H7 (cell line): ENCODE measurements at regions not wholly inside any gene's neighbourhood (a gene's known extent, or its start where the extent isn't known, plus 50 kb on each side); places are given as distances from the start of the nearest gene placed in this dataset.
"Not testable (repeated sequence)": the region's sequence is repeated elsewhere in the genome, so short reads cannot be mapped to it uniquely, and the experiment has no call there.

ENCODE experiments used
- DNase-seq: peaks from one replicate; pipeline ENCODE4 v3.0.0; 2012
- H3K27me3 ChIP-seq: 2 replicates; pipeline ENCODE4 v1.6.0; 2011; ENCODE audit warnings: mild to moderate bottlenecking, low read length; ENCODE audit not compliant: control insufficient read depth, insufficient read depth
- H3K36me3 ChIP-seq: replicated peaks from 2 replicates; pipeline ENCODE4 v1.5.1; 2011; ENCODE audit warnings: low read length; ENCODE audit not compliant: control insufficient read depth, insufficient read depth
- H3K4me3 ChIP-seq: 2 replicates; pipeline ENCODE4 v1.5.1; 2011; ENCODE audit warnings: low read depth, mild to moderate bottlenecking, control low read depth, low read length, moderate library complexity; ENCODE audit not compliant: insufficient read depth

DNA sequence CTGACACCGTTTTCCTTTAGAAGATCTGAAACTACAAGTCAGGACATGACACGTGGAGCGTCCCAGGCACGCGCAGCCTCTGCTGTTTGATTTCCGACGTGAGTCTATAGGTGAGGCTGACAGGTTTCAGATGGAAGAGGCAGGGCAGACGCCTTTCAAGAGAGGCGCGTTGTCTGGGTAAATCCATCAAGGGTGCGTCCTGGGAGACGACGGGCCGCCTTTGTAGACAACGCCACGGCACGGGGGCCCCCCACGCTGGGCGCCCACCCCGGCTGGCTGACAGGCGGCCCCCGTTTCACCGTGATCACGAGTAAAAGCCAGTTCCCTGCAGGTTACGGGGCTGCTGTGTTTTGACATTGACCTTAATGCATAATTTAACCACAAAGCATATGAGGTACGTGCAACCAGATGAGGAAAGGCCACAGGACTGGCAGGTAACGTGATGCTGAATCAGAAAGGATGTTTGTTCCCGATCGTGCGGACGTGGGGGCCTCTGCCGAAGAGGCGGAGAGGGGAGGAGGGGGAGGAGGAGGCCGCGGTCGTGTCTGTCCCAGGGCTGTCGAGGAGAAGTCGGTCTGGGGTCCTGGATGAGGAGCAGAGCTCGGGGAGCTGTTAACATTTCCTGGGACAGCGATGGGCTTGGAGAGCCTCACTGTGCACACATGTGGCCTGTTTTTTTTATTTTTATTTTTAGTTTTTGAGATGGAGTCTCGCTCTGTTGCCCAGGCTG lies 51.1 kb upstream of the PPP2R3B start:
- no peaks in the 10 kb centered on the region for H3K27me3 ChIP-seq
- peak; percentile 56 for DNase-seq
- no peaks in the 10 kb centered on the region for H3K36me3 ChIP-seq
- H3K4me3 ChIP-seq = no peak overlapping the region

DNA sequence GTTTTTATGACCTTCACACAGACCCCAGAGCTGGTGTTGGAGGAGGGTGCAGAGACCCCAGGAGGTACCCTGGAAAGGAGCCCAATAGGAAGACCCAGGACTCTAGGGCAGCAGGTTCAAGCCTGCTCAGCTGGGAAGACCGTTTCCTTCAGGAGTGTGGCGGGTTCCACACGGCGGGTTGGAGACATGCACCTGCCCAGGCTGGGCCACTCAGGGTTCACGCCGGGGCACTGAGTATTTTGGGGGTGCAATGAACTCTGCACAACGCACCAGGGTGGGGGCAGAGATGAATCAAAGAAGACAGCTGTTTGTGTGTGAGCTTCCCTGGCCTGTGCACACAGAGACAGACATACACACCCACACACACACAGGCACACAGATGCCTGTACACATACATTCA lies 52.5 kb upstream of the PPP2R3B start:
- H3K36me3 ChIP-seq = no peaks in the 10 kb centered on the region
- no peak overlapping the region for H3K4me3 ChIP-seq
- H3K27me3 ChIP-seq = peaks cover 8% of the 10 kb centered on the region
- no peak for DNase-seq

DNA sequence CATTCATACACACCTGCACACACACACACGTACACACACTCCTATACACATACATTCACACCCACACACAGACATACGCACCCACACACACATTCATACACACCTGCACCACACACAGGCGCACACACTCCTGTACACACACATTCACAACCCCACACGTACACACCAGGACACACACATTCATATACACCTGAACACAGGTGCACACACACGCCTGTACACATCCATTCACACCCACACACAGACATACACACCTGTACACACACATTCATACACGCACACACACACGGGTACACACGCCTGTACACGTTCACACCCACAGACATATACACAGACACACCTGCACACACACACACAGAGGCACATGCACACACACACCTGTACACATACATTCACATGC lies 53.0 kb upstream of the PPP2R3B start:
- Histone ChIP-seq H3K27me3 (peaks cover 8% of the 10 kb centered on the region), H3K4me3 (no peak overlapping the region), H3K36me3 (no peaks in the 10 kb centered on the region)
- no peak for DNase-seq

DNA sequence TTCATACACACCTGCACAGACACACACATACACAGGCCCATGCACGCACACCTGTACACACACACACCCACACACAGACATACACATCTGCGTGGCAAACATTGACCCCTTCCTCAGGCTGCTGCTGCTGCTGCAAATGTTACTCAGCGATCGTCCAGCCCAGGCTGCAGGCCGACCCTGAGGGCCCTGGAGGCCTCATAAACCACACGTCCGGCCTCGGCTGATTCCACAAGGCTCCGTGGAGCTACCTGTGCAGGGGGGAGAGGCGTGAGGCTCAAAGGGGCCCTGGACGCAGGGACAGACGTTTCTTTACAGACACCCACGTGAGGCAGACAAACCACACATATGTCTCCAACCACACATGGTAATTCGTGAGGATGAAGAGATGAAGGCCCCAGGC lies 53.9 kb upstream of the PPP2R3B start:
- Histone ChIP-seq H3K36me3 (no peaks in the 10 kb centered on the region), H3K4me3 (no peak overlapping the region), H3K27me3 (peaks cover 8% of the 10 kb centered on the region)
- no peak for DNase-seq

DNA sequence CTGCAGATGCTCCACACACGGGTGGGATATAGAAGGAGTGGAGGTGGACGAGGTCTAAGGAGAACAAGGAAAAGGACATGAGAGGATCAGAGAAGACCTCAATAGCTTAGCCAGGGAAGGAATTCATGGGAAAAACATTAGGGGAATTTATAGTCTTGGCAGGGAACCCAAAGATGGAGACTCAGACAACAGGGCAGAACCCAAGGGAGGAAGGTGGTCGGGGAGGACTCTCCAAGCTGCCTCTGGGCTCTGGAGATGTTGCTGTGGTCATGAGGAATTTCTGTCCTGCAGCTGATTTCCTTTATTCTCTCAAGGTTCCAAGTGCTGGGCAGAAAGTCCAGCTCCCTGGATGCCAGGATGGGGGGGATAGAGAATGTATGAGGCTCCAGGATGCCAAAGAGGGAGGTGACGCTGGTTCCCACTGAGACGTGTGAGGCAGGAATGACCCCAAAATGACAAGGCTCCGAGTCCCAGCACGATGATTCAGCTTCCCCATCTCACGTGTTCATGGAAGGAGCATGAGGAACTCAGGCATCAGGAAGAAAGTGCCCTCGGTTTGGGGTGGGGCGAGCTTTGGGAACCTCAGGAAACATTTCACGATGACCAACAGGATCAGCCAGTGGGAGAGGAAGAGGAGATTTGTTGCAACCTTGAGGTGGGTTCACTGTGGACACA lies 57.0 kb upstream of the PPP2R3B start:
- Histone ChIP-seq H3K36me3 (no peaks in the 10 kb centered on the region), H3K4me3 (no peak overlapping the region), H3K27me3 (peaks cover 8% of the 10 kb centered on the region)
- DNase-seq = no peak

DNA sequence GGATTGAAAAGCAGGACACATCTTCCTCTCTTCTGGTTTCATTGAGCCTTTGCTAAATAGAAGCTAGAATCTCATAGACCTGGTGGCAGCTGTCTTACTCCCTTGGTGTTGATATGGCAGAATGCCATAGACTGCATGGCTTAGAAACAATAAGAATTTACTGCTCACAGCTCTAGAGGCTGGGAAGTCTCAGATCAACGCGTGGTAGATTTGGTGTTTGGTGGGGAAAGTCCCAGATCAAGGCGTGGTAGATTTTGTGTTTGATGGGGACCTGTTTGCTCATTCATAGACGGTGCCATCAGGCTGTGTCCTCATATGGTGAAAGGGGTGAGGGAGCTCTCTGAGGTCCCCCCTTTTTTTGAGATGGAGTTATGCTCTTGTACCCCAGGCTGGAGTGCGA lies 57.6 kb upstream of the PPP2R3B start:
- Histone ChIP-seq H3K4me3 (no peak overlapping the region), H3K27me3 (peaks cover 8% of the 10 kb centered on the region), H3K36me3 (no peaks in the 10 kb centered on the region)
- DNase-seq = no peak

DNA sequence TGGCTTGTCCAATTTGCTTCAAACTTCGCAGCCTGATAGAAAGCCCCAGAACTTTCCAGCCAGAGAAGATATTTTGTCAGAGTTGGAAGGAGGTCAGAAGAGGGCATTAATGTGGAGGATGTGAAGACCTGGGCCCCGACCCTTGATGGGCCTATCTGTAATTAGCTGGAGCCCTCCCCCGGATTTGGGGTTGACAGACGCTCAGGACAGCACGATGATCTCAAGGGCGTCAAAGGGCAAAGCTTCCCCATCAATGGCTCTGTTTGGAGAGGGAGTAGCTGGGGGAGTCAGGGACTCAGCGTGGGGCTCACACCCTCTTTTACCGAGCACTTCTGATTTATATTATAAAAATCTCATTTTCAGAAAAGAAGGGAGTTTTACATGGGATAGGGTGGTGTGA lies 59.0 kb upstream of the PPP2R3B start:
- peak; percentile 69 for DNase-seq
- Histone ChIP-seq H3K36me3 (no peaks in the 10 kb centered on the region), H3K27me3 (peaks cover 8% of the 10 kb centered on the region), H3K4me3 (no peak overlapping the region)

DNA sequence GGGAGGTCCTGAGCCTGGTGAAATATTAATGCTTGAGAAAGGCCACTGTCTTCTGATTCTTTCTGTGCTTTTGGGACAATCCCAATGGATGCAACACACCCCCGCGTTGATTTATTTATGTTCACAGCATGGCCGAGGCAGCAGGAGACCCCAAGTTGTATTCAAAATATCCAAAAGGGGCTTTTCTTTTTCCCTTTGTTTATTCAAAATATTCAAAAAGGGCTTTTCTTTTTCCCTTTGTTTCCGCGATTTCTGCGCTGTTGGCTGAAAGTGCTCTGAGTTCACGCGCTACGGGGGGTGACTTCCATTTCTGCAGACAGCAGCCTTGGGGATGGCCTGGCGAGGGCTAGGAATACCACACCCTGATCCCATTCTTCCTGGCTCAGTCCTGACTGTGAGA lies 59.5 kb upstream of the PPP2R3B start:
- Histone ChIP-seq H3K36me3 (no peaks in the 10 kb centered on the region), H3K27me3 (peaks cover 8% of the 10 kb centered on the region), H3K4me3 (no peak overlapping the region)
- DNase-seq = peak; percentile 86

DNA sequence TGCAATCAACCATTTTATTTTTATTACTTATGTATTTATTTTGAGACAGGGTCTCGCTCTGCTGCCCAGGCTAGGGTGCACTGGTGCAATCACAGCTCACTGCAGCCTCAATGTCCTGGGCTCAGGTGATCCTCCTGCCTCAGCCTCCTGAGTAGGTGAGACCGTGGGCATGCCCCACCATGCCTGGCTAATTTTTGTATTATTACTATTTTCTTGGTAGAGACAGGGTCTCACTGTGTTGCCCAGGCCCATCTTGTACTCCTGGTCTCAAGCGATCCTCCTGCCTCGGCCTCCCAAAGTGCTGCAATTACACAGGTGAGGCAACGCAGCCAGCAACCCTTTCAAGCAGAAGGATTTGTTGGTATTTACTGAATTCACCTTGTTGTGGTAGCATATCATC lies 60.3 kb upstream of the PPP2R3B start:
- Histone ChIP-seq H3K27me3 (peaks cover 8% of the 10 kb centered on the region), H3K36me3 (no peaks in the 10 kb centered on the region), H3K4me3 (no peak overlapping the region)
- DNase-seq = no peak

DNA sequence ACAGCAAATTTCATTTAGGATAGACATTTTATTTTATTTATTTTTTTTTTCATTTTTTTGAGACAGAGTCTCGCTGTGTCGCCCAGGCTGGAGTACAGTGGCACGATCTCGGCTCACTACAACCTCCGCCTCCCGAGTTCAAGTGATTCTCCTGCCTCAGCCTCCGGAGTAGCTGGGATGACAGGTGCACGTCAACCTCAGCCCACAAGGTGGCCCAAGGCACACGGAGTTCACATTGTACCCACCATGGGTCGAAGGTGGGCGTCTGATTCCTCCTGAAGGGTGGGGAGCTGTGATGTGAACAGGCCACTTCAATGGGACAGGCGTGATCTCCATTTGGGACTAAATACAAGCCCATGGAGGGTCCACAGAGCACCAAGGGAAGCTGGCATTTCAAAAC lies 65.0 kb upstream of the PPP2R3B start:
- H3K27me3 ChIP-seq, H3K4me3 ChIP-seq, H3K36me3 ChIP-seq: not testable (repeated sequence)
- peak; percentile 56 for DNase-seq

DNA sequence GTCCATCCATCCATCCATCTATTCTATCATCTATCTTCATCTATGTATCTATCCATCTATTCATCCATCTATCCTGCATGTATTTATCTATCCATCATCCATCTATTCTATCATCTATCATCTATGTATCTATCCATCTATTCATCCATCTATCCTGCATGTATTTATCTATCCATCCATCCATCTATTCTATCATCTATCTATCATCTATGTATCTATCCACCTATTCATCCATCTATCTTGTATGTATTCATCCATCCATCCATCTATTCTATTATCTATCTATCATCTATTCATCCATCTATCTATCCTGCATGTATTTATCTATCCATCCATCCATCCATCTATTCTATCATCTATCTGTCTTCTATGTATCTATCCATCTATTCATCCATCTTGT lies 65.9 kb upstream of the PPP2R3B start:
- Histone ChIP-seq H3K36me3 (no peaks in the 10 kb centered on the region), H3K4me3 (no peak overlapping the region), H3K27me3 (no peaks in the 10 kb centered on the region)
- no peak for DNase-seq

DNA sequence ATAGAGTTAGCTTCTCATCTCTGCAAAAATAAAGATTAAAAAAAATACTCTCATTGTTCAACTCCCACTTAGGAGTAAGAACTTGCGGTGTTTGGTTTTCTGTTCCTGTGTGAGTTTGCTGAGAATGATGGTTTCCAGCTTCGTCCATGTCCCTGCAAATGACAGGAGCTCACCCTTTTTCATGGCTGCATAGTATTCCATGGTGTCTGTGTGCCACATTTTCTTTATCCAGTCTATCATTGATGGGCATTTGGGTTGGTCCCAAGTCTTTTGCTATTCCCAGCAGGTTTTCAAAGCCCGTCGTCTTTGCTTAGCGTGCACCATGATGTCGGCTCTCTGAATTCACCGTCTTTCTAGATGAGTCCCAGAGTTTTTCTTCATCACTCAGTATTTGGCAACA lies 67.8 kb upstream of the PPP2R3B start:
- not testable (repeated sequence) for DNase-seq, H3K36me3 ChIP-seq, H3K4me3 ChIP-seq, H3K27me3 ChIP-seq

DNA sequence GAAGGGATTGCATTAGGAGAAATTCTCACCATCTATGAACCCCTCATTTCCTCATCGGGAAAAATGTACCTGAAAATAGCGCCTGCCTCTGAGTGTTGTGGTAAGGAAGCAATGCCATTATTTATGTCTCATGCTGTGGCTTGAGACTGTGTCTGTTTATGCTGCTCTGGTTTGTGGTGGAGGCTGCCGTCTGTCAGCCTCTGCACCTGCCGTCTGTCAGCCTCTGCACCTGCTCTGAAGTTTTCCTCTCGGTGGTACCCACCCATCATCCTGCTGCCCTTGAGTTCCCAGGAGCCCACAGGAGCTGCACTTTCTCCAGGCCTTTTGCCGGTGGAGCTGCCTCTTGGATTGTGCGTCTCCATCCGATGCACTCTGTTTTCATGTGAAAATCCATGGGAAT lies 68.5 kb upstream of the PPP2R3B start:
- no peaks in the 10 kb centered on the region for H3K27me3 ChIP-seq

DNA sequence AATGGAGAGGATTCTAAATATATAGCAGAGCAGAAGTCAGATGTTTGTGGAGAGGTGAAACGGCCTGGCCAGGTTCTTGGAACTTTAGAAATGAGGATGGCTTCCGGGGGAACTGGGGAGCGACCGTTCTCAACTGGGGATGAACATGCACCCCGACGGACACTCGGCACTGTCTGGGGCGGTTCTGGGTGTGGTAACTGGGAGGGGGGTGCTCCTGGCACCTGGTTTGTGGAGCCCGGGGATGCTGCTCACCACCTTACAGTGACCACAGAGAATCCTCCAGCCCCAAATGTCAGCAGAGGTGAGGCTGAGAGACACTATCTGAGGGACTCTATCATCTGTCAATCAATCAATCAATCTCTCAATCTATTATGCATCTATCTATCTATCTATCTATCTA lies 69.0 kb upstream of the PPP2R3B start:
- no peak for DNase-seq
- no peaks in the 10 kb centered on the region for H3K36me3 ChIP-seq
- H3K4me3 ChIP-seq = no peak overlapping the region
- no peaks in the 10 kb centered on the region for H3K27me3 ChIP-seq

More for the DNA sequence above, 68.5 kb upstream of the PPP2R3B start:
- DNase-seq = no peak
- Histone ChIP-seq H3K4me3 (no peak overlapping the region), H3K36me3 (no peaks in the 10 kb centered on the region)

DNA sequence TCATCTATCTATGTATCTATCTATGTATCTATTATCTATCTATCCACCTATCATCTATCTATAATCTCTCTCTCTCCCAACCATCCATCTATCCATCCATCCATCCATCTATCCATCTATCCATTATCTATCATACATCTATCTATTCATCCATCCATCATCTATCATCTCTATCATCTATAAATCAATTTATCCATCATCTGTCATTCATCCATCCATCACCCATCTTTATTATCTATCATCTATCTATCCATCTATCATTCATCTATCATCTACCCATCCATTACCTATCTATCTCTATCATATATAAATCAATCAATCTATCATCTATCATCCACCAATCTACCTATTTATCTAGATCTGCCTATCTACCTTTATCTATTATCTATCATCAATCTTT lies 69.4 kb upstream of the PPP2R3B start:
- no peaks in the 10 kb centered on the region for H3K36me3 ChIP-seq
- no peak overlapping the region for H3K4me3 ChIP-seq
- no peak for DNase-seq
- no peaks in the 10 kb centered on the region for H3K27me3 ChIP-seq
